NCI-H2081 treated with DMSO at 0.1 percent for 48 hours (cell line): ENCODE measurements at regions not wholly inside any gene's neighbourhood (a gene's known extent, or its start where the extent isn't known, plus 50 kb on each side); places are given as distances from the start of the nearest gene placed in this dataset.
"Not testable (repeated sequence)": the region's sequence is repeated elsewhere in the genome, so short reads cannot be mapped to it uniquely, and the experiment has no call there.

ENCODE experiments used
- DNase-seq: peaks from one replicate; lab custom pipeline; 2025; lab: John Stamatoyannopoulos, UW

DNA sequence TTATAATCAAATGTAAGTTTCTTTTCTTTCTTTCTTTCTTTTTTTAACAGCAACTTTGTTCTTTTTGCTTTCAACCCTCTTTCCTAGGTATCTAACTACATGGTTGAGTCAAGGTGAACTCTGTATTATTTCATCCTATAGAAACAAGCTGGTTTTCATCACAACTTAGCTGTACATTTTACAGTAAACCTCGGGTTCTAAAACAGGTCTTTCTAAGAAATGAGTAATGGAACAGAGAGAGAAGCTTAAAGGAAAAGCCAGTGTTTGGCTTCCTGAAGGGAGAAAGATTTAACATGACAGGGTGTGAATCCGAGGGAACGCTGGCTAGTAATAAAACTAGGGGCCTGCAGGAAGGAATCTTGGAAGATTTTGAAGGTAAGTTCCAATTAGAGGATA, 143.4 kb upstream of the ITGB1 start:
- no peak for DNase-seq

DNA sequence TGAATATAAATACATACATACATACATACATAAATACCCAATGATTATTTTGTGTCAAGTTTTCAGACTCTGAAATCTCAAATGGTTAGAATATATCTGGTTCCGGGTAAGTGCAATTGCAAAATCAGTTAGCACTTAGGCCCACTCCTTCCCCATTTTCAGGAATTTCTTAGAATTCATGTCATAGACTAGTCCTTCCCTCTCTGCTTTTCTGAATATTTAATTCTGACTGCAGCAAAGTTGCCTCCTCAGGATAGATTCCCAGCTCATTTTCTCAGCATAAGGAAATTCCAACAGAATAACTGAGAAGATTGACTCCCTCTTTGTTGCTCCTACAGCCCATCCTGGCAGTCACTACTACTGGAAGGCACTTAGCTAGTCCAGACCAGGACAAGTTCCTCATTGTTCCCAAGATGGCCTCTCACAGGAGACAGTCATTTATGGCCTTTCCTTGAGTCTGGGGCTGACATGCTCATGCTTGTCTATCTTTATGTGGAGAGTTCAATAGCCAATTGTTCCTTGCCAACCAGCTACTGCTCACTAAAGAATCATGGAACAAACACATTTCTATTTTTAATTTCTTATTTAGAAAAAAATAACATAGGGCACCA, 142.9 kb upstream of the ITGB1 start:
- DNase-seq: no peak

DNA sequence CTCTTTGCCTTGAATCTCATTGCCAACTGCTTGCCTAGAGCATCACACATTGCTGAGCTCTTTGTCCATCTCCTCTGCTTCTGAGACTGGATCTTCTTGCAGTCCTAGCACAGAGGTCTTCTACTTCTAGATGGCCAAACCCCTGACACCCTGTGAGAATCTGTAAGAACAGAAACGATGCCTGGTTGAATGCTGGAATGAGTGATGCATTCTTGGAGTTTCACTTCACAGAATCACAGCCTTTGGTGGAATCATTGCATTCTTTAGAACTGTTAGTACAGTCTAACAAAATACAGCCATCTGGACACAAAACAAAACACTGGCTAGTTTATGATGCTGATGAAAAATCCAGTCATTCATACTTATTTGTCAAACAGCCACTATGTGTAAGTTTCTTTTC, 141.7 kb upstream of the ITGB1 start:
- DNase-seq: no peak

DNA sequence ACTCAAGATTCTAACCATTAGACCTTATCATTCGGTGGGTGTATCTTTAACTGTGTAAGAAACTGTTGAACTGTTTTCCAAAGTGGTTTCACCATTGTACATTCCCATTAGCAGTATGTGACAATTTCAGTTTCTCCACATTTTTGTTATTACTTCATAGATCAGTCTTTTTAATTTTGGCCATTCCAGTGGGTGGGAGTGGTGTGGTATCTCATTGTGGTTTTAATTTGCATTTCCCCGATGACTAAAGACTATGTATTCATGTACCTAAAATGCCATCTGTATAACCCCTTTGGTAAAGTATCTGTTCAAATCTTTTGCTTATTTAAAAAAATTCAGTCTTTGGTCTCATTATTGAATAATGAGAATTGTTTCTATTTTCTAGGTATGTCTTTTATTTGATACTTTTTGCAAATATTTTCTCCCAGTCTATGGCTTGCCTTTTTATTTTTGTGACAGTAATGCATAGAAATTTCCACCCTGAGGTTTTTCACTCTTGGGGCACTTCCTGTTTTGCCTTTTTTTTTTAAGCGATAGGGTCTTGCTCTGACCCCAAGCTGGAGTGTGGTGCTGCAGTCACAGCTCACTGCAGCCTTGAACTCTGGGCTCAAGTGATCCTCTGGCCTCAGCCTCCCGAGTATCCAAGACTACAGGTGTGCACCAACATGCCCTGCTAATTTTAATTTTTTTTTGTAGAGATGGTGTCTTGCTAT, 141.1 kb upstream of the ITGB1 start:
- DNase-seq: no peak

DNA sequence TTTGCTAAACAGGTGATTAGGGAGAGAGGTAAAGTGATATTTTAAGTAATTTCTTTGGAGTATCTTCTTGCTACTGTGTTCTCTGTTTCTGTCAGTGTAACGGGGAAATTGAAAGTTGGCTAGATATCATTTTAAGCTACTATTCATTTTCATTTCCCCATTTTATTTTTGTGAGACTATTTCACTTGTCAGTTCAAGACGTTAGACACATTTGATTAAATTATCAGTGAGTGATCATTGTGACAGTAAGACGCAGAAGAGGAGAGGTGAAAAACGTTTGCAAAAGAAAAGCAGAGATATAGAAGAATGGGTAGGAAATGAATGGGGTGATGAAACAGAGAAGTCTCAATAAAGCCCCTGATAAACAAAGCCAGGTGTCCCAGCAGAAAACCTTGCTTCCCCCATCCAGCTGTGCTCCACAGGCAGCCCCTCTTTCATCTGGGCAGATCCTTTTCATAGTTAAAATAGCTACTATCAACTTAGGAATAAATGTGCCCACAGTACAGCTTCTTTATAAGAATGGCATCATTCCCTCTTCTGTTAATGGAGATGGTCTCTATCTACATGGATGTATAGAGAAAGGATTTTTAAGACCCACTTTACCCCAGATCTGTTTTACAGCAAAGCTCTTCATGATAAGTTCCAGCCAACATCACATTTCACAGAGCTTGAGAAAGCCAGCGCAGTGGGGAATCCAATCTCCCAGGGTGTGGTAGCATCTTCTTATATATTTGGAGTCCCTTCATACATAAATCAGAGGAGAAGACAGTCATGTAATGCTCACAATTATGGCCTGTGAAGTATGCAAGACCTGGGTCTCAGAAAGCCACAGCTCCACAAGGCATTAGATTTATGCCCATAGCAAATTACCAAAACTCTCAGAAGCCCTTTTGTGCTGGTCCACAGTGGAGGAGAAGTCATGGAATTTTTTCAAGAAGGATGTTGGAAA, 138.1 kb upstream of the ITGB1 start:
- no peak for DNase-seq

DNA sequence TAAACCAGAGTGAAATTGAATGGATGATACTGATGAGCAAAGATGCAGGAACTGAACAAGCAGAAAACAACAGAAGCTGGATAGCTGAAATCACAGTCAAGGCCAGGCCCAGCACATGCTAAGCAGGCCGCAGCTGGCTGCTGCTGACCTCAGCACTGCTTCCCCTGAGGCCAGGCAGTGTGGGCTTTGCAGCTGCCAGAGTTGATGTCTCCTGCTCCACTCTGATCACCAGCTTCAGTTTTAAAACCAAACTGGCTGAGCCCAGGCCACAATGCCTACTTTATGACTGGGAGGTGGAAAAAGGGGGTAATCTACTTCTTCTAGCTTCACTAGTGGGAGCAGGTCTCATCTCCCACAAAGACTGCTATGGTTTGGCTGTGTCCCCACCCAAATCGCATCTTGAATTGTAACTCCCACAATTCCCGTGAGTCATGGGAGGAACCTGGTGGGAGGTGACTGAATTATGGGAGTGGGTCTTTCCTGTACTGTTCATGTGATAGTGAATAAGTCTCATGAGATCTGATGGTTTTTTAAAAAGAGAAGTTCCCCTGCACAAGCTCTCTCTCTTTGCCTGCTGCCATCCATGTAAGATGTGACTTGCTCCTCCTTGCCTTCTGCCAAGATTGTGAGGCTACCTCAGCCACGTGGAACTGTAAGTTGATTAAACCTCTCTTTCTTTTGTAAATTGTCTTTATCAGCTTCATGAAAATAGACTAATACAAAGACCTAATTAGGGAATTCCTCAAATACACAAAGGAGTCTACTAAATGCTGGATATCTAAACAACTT, 136.4 kb upstream of the ITGB1 start:
- DNase-seq: no peak

DNA sequence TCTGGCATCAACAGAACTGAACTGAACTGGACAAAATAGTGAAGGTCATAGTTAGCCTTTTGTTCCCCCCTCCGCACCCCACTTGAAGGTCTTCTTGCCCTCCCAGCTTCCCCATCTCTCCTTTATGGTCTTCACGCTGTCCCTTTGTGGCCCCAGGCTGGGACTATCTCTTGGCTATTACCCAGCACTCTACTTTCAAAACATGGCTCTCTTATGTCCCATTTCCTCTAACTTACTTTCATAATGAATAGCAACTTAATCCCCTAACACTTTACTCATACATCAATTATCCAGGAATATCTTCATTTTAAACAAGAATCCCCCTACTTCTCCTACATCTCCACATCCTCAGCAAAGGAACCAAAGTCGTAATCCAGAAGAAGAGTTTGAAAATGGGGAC, 135.3 kb upstream of the ITGB1 start:
- DNase-seq: no peak

DNA sequence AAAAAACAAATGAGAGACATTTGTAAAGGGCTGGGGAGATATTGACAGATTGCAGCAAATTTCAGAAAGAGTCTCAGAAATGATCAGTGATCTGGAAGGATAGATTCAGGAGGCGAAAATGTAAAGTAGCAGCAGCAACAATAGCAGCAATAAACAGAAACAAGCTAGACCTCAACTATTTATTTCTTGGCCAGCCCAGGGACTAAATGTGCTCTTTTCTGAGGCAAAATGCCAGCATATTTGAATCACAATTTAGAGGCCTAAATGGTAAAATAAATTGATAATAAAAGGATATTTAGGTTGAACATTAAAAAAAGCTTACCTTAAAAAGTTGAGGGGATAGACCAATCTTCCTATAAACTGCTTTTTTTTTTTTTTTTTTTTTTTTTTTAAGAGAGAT, 134.6 kb upstream of the ITGB1 start:
- no peak for DNase-seq

DNA sequence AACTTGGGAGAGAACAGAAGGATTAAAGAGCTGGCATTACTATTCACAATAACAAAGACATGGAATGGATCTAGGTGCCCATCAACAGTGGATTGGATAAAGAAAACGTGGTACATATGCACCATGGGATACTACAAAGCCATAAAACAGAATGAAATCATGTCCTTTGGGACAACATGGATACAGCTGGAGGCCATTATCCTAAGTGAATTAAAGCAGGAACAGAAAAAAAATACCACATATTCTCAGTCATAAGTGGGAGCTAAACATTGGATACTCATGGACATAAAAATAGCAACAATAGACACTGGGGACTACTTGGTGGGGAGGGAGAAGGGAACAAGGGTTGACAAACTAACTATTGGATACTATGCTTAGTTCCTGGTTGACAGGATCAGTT, 133.2 kb upstream of the ITGB1 start:
- DNase-seq: no peak

DNA sequence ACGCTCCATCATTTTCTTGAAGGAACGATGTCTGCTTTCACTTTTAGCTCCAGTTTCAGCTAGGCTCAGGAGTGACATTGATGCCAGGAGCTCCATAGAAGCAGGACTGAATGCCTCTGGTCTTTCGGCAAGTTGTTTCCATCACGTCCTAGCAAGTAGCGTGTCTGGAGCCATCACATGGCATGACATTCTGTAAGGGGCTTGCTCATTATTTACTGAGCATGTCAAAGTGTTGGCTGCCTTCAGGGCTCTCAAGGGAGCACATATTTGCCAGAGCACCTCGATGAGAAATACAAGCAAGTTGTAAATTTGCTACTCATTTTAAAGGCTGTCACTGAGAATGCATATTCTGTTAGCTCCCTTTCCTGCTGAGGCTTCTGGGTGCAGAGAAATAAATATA, 131.0 kb upstream of the ITGB1 start:
- no peak for DNase-seq

DNA sequence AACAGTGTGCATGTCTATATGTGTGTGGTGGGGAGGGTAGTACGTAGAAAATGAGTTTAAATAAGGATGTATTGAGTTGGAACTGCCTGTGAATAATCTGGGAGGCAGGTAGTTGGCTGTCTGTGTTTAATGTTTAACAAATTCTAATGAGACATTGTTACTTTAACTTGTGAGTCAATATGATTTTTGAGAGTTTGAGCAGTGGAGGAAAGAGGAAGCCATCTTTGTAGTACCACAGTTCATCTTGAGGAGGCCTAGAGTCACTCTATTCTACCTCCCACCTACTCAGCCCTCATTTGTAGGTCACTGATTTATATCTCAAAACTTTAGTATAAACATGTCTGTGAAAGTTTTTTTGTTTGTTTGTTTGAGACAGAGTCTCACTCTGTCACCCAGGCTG, 129.9 kb upstream of the ITGB1 start:
- no peak for DNase-seq

DNA sequence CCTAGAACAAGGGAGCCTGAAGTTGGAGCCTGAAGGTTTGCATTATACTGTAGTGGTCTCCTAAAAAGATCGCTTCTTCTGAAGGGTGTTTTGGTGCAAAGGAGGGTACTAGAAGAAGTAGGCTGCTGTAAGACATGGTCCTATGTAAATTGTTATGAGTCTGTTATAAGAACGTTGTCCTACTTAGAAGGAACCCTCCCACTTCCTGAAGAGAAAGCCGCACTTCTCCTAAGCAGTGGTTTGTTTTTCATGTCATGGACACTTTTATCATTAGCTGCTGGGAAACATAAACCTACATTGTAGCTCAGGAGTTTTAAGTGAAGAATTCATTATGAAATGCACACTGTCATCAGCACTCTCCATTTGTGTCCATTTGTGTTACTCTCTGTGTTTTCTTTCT, 129.1 kb upstream of the ITGB1 start:
- no peak for DNase-seq

DNA sequence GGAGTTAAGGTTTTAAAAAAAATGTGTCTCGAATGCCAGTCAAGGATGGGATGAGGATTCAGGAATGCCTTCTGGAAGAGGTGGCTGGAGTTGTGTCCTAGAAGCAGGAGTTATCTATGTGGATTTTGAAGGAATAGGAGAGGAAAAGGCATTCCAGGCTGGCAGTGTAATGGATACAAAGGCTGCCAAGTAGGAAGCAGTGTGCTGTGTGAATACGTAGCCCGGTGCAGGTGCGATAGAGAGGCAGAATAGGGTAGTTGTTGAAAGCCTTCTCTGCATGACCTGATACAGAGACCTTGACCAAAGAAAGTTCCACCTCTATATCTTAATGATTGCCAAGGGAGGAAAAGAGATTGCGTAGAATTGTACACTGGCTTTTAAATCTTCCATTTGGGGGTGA, 128.1 kb upstream of the ITGB1 start:
- DNase-seq: no peak

DNA sequence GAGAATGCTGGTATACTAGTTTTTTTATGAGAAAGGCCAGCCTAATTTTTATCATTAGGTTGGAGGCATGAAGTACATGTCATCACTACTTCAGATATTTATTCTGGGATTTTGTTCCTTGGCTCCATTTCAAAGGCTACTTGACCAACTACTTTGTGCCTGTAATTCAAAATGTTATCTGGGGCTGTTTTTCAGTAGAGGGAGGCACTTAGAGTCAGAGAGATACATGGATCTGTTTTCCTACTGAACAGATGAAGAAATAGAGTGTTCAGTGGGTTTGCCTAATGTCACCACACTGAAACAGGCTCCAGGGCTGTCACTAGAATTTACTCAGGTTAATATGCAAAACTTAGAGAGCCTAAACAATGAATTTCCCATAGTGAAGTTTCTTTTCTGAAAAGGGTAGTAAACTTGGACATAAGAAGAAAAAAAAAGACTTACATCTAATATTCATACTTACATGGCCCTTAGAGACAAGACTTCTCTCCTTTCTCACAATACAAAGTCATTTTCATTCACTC, 127.3 kb upstream of the ITGB1 start:
- no peak for DNase-seq

DNA sequence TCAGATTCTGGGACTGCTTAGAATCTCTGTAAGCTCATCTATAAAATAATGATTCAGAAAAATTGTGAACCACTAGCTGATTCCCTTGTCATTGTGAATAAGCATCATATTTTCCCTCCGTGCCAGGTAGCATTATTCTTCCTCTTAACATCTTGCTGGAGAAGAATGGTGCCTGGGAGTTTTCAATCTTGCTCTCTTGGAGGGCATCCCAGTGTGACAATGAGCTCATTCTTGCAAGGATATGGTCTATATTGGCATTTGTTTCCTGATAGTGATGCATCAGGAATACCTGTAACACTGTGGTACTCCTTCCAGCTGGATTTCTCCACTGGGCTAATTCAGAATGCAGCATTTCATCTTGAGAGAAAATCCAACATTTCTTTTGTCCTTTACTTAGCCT, 126.4 kb upstream of the ITGB1 start:
- DNase-seq: no peak

DNA sequence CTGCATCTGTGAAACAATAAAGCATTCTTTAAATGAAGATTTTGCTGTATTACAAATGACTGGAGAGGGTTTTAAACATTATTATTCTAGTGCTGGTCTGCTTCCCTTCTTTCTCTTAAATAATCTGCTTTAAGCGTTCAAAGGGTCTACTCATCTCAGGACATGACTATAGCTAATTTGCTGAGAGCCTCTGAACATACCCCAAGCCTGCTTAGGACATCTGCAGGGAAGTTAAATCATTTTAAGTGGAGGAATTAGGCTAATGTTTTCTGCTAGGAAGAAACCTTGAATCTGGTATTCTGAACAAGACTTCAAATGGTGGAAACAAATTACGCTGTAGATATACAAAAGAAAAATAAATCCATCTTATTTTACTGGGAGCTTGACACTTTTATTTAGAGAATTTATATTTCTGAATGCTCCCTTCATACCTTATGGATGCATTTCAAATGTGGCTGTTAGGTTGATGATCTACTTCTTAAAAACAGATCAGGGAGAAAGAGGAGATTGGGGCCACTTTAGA, 124.4 kb upstream of the ITGB1 start:
- no peak for DNase-seq

DNA sequence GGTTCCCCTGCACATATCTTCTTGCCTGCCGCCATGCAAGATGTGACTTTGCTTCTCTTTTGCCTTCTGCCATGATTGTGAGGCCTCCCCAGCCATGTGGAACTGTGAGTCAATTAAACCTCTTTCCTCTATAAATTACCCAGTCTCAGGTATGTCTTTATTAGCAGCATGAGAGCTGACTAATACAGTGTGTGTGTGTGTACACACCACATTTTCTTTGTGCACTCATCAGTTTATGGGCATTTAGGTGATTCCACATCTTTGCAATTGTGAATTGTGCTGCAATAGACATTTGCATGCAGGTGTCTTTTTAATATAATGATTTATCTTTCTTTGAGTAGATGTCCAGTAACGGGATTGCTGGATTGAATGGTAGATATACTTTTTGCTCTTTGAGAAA, 122.4 kb upstream of the ITGB1 start:
- not testable (repeated sequence) for DNase-seq

DNA sequence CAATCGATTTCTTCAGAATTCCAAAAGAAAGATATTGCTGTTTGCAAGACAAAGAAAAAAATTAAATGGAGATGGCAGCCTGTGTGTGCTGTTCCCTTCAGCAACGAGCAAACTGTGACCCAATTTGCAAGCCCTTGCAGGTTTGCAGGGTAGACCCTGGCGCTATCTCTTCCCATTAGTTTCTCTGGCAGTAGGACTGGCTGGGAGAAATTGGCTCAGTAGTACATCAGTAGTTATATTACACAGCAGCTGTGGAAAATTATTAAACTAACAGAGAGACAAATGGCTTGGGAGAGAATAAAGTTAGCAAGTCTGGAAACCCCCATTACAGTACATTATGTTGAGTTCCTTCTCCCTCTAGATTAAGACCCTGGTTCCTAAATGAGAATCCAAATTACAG, 116.4 kb upstream of the ITGB1 start:
- DNase-seq: no peak

DNA sequence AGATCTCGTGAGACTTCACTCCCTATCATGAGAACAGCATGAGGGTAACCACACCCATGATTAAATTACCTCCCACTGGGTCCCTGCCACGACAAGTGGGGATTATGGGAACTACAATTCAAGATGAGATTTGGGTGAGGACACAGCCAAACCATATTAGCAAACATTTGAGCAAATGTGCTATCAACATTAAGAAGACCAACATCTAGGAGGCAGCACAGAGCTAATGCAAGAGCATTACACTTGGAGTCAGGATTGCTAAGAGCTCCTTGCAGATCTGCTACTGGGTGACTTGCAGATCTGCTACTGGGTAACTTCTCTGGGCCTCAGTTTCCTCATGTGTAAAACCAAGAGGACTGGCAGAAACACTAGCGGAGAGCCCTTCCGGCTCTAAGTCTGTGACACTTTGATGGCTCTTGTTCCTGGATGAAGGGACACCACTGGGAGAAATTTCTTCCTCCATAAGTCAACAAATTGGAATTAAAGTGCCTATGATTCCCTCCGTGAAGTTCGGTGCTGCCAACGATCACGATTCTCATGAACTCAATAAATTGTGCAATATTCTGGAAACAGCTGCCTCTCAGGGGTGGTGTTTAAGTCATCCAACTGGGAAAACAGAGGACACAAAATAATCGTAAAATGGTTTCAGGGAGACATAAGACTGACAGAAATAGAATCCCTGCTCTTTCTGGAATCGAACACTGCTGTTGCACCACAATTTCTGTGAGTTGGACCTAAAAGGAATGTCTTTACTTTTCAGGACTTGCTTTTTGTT, 115.8 kb upstream of the ITGB1 start:
- DNase-seq: no peak

DNA sequence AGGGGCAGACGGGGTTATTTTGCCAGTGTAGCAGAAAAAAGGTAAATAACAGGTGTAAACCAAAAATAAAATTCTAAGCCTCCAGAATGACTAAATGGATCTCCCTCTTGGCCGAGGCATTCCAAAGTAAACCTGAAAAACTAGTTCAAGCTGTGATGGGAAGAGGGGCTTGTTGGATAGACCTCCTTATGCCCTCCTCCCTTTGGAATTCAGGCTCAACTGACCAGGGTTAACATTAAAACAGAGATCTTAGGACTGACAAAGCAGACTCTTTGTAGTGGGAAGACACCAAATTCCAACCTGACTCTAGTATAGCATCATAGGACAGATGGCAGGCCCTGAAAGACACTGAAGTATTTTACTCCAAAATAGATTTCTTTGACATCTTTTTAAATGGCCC, 113.8 kb upstream of the ITGB1 start:
- no peak for DNase-seq

DNA sequence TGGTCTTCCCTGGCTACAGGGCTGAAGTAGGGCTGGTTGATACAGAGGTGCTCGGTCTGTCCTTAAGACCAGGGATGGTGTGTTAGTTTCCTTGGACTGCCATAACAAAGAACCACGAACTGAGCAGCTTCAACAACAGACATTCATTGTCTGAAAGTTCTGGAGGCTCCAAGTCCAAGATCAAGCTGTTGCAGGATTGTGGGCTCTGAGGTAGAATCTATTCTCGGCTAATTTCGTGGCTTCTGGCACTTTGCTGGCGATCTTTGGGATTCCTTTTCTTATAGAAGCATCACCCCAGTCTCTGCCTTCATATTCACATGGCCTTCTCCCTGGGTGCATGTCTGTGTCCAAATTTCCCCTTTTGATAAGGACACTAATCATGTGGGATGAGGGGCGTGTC, 112.1 kb upstream of the ITGB1 start:
- DNase-seq: no peak
